GM19452 (cell line): ENCODE measurements at regions not wholly inside any gene's neighbourhood (a gene's known extent, or its start where the extent isn't known, plus 50 kb on each side); places are given as distances from the start of the nearest gene placed in this dataset.

ENCODE experiments used
- ATAC-seq: cut with Tn5 transposase; IDR thresholded peaks from one replicate; pipeline ENCODE4 v1.9.1; 2021; ENCODE audit not compliant: unreplicated experiment

- ATAC-seq: no peak
Observed at GRCh38 chr5:128591598-128592455, 53.8 kb upstream of the FBN2 start.

DNA sequence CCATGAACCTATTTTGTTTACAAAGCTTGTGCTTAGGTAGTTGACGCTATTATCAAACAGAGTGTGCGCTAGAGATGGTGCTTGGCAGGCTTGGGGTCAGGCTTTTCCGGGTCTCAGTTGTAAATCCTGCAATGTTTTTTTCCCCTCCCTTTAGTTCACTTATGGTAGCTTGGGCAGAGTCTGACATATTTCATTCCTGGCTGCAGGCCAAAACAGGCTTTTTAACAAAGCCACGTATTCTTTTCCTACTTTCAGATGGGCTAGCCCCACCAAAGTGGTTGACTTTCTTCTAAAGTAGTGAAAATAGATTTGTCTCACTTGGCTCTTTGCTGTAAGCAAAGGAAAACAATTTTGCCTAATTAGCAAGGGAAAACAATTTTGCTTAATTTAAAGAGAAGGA, 58.0 kb upstream of the FBN2 start:
- no peak for ATAC-seq

DNA sequence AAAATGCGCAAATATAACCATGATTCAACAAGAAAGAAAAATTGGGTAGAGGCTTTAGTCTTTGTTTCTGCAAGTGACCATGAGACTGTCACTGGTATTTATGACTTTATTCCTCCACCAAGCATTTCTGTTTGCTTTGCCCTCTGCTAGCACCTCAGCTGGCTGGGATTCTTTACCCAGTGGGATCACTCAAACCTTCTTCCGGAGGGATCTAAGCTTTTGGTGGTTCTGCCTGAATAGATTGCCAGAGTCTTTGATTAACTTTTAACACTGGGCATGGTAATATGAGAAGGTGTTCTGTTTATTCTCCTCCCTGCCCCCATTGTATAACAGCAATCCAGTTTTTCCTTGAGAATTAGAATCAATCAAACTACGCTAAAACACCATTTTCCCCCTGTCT, 59.1 kb upstream of the FBN2 start:
- no peak for ATAC-seq

DNA sequence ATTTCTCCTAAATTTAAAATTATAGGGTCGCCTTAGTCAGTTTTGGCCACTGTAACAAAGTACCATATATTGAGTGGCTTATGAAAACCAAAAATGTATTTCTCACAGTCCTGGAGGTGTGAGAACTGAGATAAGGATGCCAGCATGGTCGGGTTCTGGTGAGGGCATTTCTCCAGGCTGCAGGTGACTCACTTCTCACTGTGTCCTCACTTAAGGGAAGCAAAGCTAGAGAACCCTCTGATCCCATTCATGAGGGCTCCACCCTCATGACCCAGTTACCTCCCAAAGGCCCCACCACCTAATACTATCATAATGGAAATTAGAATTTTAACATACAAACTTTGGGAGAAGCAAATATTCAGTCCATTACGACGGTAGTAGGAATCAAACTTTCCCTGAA, 75.1 kb upstream of the FBN2 start:
- no peak for ATAC-seq

DNA sequence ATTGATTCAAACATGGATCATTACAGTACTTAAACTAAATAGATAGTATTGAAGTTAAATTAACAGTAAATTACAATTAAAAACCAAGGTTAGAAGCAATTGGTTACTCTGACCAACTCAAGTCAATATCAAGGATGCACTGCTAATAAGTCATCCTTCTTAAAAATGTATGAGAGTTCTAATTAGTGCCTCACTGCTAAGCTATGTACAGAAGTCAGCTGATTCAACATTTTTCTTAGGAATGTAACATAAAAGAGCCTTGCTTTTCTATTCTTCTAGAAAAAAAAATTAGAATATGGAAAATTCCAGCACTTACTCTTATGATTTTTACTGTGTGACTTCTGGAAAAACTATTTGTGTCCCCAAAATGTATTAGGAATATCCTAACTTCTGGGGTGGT, 75.7 kb upstream of the FBN2 start:
- ATAC-seq: no peak

DNA sequence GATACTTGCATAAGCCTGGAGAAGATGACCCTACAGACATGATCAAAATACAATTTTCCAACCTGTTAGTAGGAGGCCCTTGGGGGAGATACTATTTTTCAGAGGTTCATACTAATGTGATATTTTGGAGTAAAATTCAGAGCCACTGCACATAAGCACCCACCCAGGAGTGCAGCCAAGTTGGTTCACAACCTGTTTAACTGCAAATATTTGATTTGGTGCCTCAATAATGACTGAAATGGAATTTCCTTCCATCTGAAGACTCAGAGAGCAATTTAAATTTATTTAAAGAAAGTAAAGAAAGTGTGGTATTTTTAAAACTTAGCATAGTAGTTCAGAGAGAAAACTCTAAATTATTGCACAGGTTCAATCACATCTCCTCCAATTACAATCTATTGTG, 77.5 kb upstream of the FBN2 start:
- no peak for ATAC-seq

DNA sequence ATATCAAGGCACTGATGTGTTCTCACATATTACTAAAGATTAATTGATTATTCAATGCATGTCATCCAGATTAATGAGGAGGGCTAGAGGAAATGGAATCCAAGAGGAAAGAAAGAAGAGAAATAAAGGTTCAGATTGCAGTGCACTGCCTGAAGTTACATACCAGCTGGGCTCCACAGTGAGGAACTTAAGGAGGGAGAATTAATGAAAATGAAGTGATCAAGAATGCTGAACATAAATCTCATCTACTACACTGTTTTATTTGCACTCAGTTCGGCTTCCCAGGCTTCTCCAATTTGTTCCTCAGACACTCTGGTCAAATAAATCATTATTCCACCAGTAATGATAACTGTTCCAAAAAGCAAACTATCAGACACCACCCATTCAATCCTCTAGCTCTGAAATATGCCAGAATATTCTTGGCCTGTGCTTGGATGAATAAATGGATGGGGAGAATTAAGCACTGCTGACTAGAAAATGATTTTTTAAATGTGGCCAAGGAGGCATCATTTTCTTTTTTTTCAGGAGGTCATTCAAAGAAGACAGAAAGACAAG, 88.6 kb upstream of the FBN2 start:
- no peak for ATAC-seq

GRCh38 chr5:128627939-128628338, 89.9 kb upstream of the FBN2 start:
- ATAC-seq: no peak

DNA sequence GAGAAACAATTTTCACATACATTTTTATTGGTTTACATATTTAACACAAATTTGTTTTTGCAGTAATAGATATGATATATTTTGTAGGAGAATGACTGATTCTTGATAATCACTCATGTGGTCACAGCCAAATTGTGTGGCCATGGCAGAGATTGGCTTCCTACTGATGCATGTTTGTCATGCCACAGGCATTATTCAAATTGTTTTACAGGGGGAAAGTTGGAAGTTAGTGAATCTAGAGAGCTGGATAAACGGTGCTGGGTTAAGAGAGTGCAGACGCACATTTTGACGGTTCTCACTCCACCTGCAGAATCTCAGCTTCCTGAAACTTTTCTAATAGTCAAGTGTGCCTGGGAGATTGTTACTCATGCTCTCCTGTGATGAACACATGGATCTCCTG, 91.1 kb upstream of the FBN2 start:
- no peak for ATAC-seq

DNA sequence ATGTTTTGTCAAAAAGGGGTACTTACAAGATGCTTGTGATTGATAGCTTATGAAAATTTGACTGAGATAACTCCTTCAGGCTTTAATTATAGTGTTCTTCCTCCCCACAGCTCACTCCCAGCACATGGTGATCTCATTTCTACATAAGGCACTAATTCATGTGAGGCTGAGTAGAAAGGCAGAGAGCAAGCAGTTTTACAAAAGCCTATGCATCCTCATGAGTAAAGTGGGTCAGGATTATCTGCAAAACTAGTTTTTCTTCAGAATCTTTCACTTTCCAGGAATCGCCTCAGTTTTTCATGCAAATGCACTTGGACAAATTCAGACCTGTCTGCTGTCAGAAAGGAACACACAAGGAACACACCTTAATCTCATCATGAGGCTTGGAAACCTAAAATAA, 92.1 kb upstream of the FBN2 start:
- no peak for ATAC-seq

DNA sequence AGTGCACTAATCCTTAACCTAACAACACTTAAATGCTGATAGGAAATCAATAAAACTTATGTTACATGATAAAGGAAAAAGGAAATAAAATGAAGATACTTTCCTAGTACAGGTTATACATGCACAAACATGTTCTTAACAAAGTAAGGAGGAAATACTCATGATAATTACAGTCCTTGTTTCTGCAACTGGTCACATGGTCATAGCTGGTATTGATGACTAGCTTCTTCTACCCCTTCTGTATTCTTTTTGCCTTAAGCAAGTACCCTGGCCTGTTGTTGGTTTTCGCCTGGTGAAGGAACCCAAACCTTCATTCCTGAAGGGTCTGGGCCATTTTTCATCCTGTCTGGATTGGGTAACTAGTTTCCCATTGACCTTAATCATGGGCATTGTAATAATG, 93.7 kb upstream of the FBN2 start:
- no peak for ATAC-seq

GRCh38 chr5:128632264-128632663, 94.2 kb upstream of the FBN2 start:
- ATAC-seq: no peak

GRCh38 chr5:128633901-128634300, 95.9 kb upstream of the FBN2 start:
- no peak for ATAC-seq

DNA sequence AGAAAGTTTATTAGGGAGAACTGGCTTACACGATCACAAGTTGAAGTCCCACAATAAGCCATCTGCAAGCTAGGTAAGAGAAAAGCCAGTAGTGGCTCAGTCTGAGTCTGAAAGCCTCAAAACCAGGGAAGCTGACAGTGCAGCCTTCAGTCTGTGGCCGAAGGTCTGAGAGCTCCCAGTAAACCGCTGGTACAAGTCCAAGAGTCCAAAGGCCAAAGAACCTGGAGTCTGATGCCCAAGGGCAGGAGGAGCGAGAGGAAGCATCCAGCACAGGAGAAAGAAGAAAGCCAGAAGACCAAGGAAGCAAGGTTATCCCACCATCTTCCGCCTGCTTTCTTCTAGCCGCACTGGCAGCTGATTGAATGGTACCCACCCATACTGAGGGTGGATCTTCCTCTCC, 97.3 kb upstream of the FBN2 start:
- no peak for ATAC-seq

GRCh38 chr5:128636361-128636760, 98.3 kb upstream of the FBN2 start:
- no peak for ATAC-seq

- ATAC-seq: no peak
Observed at GRCh38 chr5:128637031-128637430, 99.0 kb upstream of the FBN2 start.

GRCh38 chr5:128641861-128642260, 103.8 kb upstream of the FBN2 start:
- no peak for ATAC-seq

GRCh38 chr5:128644863-128645262, 106.8 kb upstream of the FBN2 start:
- ATAC-seq: no peak

GRCh38 chr5:128645581-128645980, 107.5 kb upstream of the FBN2 start:
- ATAC-seq: no peak

GRCh38 chr5:128646176-128646575, 108.1 kb upstream of the FBN2 start:
- ATAC-seq: no peak

DNA sequence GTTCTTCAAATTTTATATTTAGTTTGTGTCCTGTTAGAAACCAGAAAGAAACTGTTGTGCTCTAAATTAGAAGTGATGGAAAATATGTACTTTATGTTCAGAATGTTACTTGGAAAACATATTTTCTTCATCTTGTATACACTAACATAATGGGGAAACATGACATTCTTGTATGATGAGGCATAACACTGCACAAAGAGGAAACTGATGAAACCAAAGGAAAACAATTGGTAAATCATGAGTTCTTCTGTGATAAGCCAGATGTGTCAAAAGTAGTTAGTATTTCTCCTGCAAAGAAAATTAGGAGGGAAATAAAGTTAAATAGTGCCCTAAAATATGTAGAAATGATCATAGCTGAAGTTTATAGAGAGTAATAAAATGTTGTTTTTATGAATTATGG, 111.1 kb upstream of the FBN2 start:
- no peak for ATAC-seq

DNA sequence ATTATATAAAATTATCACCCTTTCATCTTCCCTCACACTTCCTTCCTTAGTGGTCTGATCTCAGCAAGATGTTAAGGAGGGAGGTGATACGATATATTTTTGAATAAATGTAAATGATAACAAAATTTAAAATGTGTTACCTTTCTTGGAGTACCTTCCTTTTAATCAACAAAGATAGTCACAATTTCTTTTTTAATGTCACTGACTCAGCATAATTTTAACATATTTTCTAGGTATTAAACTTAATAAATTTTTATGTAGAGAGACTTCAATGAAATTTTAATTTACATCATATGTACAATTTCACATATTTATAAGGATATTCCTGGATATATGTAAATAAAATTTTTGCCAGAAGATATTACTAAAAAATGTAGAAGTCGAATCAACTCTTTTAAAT, 125.0 kb upstream of the FBN2 start:
- ATAC-seq: no peak
